Fibroblast of lung (primary cell): ENCODE measurements at regions not wholly inside any gene's neighbourhood (a gene's known extent, or its start where the extent isn't known, plus 50 kb on each side); places are given as distances from the start of the nearest gene placed in this dataset.
"Not testable (repeated sequence)": the region's sequence is repeated elsewhere in the genome, so short reads cannot be mapped to it uniquely, and the experiment has no call there.

Experiments used
- DNase-seq, 2 donors: peaks; one replicate each; pipeline versions ENCODE4 v3.0.0 to v3.0.0-alpha.2; 2010; ENCODE audit warnings: low read depth in 2 of 2
- H2AFZ ChIP-seq: 2 replicates; pipeline ENCODE4 v1.5.1; 2012; ENCODE audit warnings: low read length, control low read depth, inconsistent platforms
- H3K27ac ChIP-seq: 2 replicates; pipeline ENCODE4 v1.5.1; 2011; ENCODE audit warnings: low read length, control low read depth; ENCODE audit not compliant: insufficient read depth
- H3K27me3 ChIP-seq: 2 replicates; pipeline ENCODE4 v1.5.1; 2011; ENCODE audit warnings: mild to moderate bottlenecking, low read length; ENCODE audit not compliant: control insufficient read depth, insufficient read depth
- H3K36me3 ChIP-seq: 2 replicates; pipeline ENCODE4 v1.5.1; 2011; ENCODE audit warnings: low read length; ENCODE audit not compliant: control insufficient read depth, insufficient read depth
- H3K4me1 ChIP-seq: 2 replicates; pipeline ENCODE4 v1.5.1; 2011; ENCODE audit warnings: low read length; ENCODE audit not compliant: control insufficient read depth, insufficient read depth; ENCODE audit errors: extremely low read depth
- H3K4me2 ChIP-seq: 2 replicates; pipeline ENCODE4 v1.5.1; 2011; ENCODE audit warnings: low read length, control low read depth; ENCODE audit not compliant: insufficient read depth; ENCODE audit errors: extremely low read depth
- H3K4me3 ChIP-seq, 4 experiments: fragments of 200-600 bp in 1 of 4; sonication (generic) in 1 of 4; replicated peaks in 1 of 4; 2 replicates each; pipeline ENCODE4 v1.5.1; 2011 to 2016; ENCODE audit warnings: low read length in 4 of 4, low read depth in 3 of 4, mild to moderate bottlenecking in 3 of 4, control low read depth in 2 of 4, inconsistent platforms in 1 of 4, mixed read lengths in 1 of 4; ENCODE audit not compliant: insufficient read depth in 1 of 4; ENCODE audit errors: control extremely low read depth in 1 of 4
- H3K79me2 ChIP-seq: 2 replicates; pipeline ENCODE4 v1.5.1; 2012; ENCODE audit warnings: mild to moderate bottlenecking, low read length, inconsistent platforms; ENCODE audit not compliant: control insufficient read depth, insufficient read depth
- H3K9ac ChIP-seq: 2 replicates; pipeline ENCODE4 v1.5.1; 2011; ENCODE audit warnings: mild to moderate bottlenecking, low read length, control low read depth; ENCODE audit not compliant: insufficient read depth
- H3K9me3 ChIP-seq: 2 replicates; pipeline ENCODE4 v1.5.1; 2012; ENCODE audit warnings: low read depth, low read length; ENCODE audit not compliant: control insufficient read depth, insufficient read depth
- H4K20me1 ChIP-seq: 2 replicates; pipeline ENCODE4 v1.5.1; 2011; ENCODE audit warnings: low read length; ENCODE audit not compliant: control insufficient read depth, insufficient read depth; ENCODE audit errors: extremely low read depth

- not testable (repeated sequence) for H4K20me1 ChIP-seq, H3K79me2 ChIP-seq, H3K9ac ChIP-seq, H3K36me3 ChIP-seq, H3K27me3 ChIP-seq, H2AFZ ChIP-seq, H3K4me2 ChIP-seq, H3K4me1 ChIP-seq, DNase-seq, H3K9me3 ChIP-seq, H3K4me3 ChIP-seq, H3K27ac ChIP-seq
Measured at GRCh38 chr7:149958880-149959279, 85.1 kb downstream of the ATP6V0E2 start.

GRCh38 chr7:149960863-149961262 lies 87.1 kb downstream of the ATP6V0E2 start:
- H3K79me2 ChIP-seq, H3K9me3 ChIP-seq, H3K27ac ChIP-seq, H4K20me1 ChIP-seq, H3K4me2 ChIP-seq, H3K4me1 ChIP-seq, H2AFZ ChIP-seq, DNase-seq, H3K4me3 ChIP-seq, H3K36me3 ChIP-seq, H3K9ac ChIP-seq, H3K27me3 ChIP-seq: not testable (repeated sequence)

DNA sequence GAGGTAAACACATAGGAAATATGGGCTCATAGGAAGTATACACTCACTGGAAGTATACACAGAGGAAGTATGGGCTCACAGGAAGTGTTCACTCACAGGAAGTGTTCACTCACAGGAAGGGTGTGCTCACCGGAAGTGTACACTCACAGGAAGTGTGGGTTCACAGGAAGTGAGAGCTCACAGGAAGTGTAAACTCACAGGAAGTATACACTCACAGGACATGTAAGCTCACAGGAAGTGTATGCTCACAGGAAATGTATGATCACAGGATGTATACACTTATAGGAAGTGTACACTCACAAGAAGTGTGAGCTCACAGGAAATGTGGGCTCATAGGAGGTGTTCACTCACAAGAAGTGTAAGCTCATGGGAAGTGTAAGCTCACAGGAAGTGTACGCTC lies 88.1 kb downstream of the ATP6V0E2 start:
- H3K4me3 ChIP-seq, H3K4me2 ChIP-seq, H3K9ac ChIP-seq, H3K27ac ChIP-seq, DNase-seq, H4K20me1 ChIP-seq, H2AFZ ChIP-seq, H3K36me3 ChIP-seq, H3K9me3 ChIP-seq, H3K79me2 ChIP-seq, H3K27me3 ChIP-seq, H3K4me1 ChIP-seq: not testable (repeated sequence)

DNA sequence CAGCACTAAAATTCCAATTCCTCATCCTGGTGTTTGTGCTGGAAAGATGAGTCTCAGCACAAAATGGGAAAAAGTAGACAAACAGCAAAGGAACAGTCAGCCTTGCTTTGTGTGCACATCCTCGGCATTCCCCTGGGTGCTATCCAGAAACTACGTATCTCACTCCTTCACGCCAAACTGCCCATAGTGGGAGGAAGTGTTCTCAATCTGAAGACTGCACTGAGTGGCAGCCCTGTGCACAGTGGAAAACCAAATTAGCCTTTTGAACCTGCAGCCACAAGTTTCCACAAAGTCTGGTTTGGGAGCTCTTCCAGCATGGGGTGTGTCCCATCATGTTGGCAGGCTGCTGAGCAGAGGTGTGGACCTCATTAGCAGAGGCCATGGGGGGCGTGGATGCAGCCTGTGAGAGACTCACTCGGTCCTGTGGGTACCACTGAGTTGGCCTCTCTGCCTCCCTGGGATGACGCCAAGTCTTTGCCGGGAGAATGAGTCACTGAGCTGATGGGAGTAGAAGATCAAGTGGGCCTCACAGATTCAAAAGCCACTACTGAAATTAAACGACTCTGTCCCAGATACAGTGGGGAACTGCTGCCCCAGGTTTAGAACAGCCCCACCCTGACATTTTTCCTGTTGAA lies 89.0 kb downstream of the ATP6V0E2 start:
- not testable (repeated sequence) for H3K4me2 ChIP-seq, H3K27ac ChIP-seq, H3K4me1 ChIP-seq, H3K36me3 ChIP-seq, H4K20me1 ChIP-seq, H3K4me3 ChIP-seq, DNase-seq, H3K9me3 ChIP-seq, H2AFZ ChIP-seq, H3K9ac ChIP-seq, H3K79me2 ChIP-seq, H3K27me3 ChIP-seq

DNA sequence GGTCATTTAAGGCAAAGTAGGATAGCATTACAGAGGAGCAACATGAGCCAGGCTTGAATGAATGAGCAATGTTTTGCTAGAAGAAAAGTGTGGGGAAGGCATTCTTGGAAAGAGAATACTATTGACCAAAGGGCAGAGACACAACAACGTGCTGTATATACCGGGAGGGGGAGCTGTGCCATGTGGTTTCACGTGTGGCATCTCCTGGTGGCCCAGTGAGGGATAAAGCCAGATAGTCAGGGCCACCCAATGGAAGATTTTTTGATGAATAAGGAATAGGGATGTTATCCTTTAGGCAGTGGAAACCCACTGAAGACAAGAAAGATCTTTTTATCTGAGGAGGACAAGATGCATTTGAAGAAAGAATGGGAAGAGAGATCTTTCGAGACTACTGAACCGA lies 90.2 kb downstream of the ATP6V0E2 start:
- not testable (repeated sequence) for H3K9ac ChIP-seq, H3K27ac ChIP-seq, H4K20me1 ChIP-seq, H3K36me3 ChIP-seq, DNase-seq, H3K27me3 ChIP-seq, H3K4me2 ChIP-seq, H2AFZ ChIP-seq, H3K4me1 ChIP-seq, H3K4me3 ChIP-seq, H3K79me2 ChIP-seq, H3K9me3 ChIP-seq

DNA sequence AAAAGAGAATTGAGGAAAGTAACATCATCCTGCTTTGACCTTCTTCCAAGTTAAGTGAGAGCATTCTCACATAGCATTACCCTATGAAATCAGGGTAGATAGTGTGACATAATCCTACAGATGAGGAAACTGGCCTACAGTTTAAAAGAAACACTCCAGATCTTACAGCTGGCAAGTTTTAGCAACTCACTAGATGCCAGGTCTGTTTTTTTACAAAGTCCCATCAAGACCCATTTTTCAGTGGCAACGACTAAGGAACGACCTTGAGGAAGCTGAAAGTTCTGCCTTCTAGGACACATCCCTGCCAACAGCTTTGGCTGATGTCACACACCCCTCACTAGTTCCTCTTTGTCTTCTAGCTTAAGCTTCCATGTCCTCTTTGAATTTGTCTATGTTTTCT lies 92.7 kb downstream of the ATP6V0E2 start:
- H4K20me1 ChIP-seq, H3K4me1 ChIP-seq, H2AFZ ChIP-seq, H3K4me3 ChIP-seq, H3K27ac ChIP-seq, H3K27me3 ChIP-seq, H3K4me2 ChIP-seq, H3K79me2 ChIP-seq, DNase-seq, H3K9me3 ChIP-seq, H3K9ac ChIP-seq, H3K36me3 ChIP-seq: not testable (repeated sequence)

- not testable (repeated sequence) for H3K4me1 ChIP-seq, H2AFZ ChIP-seq, H3K79me2 ChIP-seq, H4K20me1 ChIP-seq, H3K27me3 ChIP-seq, H3K27ac ChIP-seq, H3K4me3 ChIP-seq, H3K4me2 ChIP-seq, H3K36me3 ChIP-seq, DNase-seq, H3K9me3 ChIP-seq, H3K9ac ChIP-seq
Measured at GRCh38 chr7:149972977-149973376, 99.2 kb downstream of the ATP6V0E2 start.
